HEK293 (cell line): ENCODE measurements at regions not wholly inside any gene's neighbourhood (a gene's known extent, or its start where the extent isn't known, plus 50 kb on each side); places are given as distances from the start of the nearest gene placed in this dataset.

Experiments
- CTCF ChIA-PET: fragments of 350-600 bp; formaldehyde crosslinking; extraction: SDS; loops from one replicate; lab custom pipeline; 2021; ENCODE audit warnings: antibody characterized with exemption; lab: Yijun Ruan, JAX
- POLR2A ChIA-PET: fragments of 300-600 bp; formaldehyde crosslinking; extraction: SDS; loops from one replicate; lab custom pipeline; 2020; ENCODE audit warnings: antibody characterized with exemption, inconsistent platforms; lab: Yijun Ruan, JAX
- H3K27ac ChIP-seq: fragments of 200-500 bp; sonication (Bioruptor generic); 2 replicates; pipeline ENCODE4 v1.5.1; 2014; ENCODE audit warnings: low read depth, low read length, control low read depth, inconsistent platforms; ENCODE audit errors: extremely low read depth
- H3K36me3 ChIP-seq, 2 experiments: fragments of 200-500 bp in 1 of 2; sonication (Bioruptor generic) in 1 of 2; 1 replicate in 1 of 2; 2 replicates in 1 of 2; pipeline ENCODE4 v1.5.1; 2014 to 2017; ENCODE audit warnings: inconsistent platforms in 2 of 2, low read length in 2 of 2; ENCODE audit not compliant: control insufficient read depth in 2 of 2, insufficient read depth in 1 of 2
- H3K4me1 ChIP-seq: fragments of 200-500 bp; sonication (Bioruptor generic); 2 replicates; pipeline ENCODE4 v1.5.1; 2014; ENCODE audit warnings: mild to moderate bottlenecking, low read length, inconsistent platforms; ENCODE audit not compliant: control insufficient read depth, insufficient read depth
- H3K4me3 ChIP-seq: 2 replicates; pipeline ENCODE4 v1.5.1; 2011; ENCODE audit warnings: low read depth, mild to moderate bottlenecking, control low read depth, low read length, moderate library complexity
- H3K9me3 ChIP-seq: fragments of 200-500 bp; sonication (Bioruptor generic); 2 replicates; pipeline ENCODE4 v1.5.1; 2014; ENCODE audit warnings: low read depth, low read length, inconsistent platforms; ENCODE audit not compliant: control insufficient read depth, insufficient read depth
- BCL11B ChIP-seq: fragments of 450-650 bp; formaldehyde crosslinking; IDR thresholded peaks from 2 replicates; pipeline ENCODE4 v1.5.1; 2016; ENCODE audit warnings: low read depth, missing biosample characterization, missing genetic modification characterization
- GFI1B ChIP-seq: fragments of 450-650 bp; formaldehyde crosslinking; IDR thresholded peaks from 2 replicates; pipeline ENCODE4 v1.5.1; 2016; ENCODE audit warnings: missing biosample characterization, missing genetic modification characterization
- GLI2 ChIP-seq: fragments of 450-650 bp; formaldehyde crosslinking; IDR thresholded peaks from 2 replicates; pipeline ENCODE4; 2017; ENCODE audit warnings: missing biosample characterization, missing genetic modification characterization, low read depth, borderline replicate concordance
- HOXD13 ChIP-seq: sonication (generic); formaldehyde crosslinking; IDR thresholded peaks from 2 replicates; pipeline ENCODE4 v1.8.0; 2022; ENCODE audit warnings: missing genetic modification reagents, borderline replicate concordance
- PRDM10 ChIP-seq: fragments of 450-650 bp; formaldehyde crosslinking; IDR thresholded peaks from 2 replicates; pipeline ENCODE4 v1.5.1; 2016; ENCODE audit warnings: missing biosample characterization, missing genetic modification characterization
- SP3 ChIP-seq: fragments of 450-650 bp; formaldehyde crosslinking; IDR thresholded peaks from 2 replicates; pipeline ENCODE4 v1.5.1; 2016; ENCODE audit warnings: missing biosample characterization, missing genetic modification characterization
- TCF7L2 ChIP-seq: IDR thresholded peaks from 2 replicates; pipeline ENCODE4 v1.6.1; 2011; ENCODE audit warnings: low read depth, mild to moderate bottlenecking, inconsistent platforms, low read length, moderate library complexity, borderline replicate concordance
- ZBTB48 ChIP-seq: fragments of 450-650 bp; formaldehyde crosslinking; IDR thresholded peaks from 2 replicates; pipeline ENCODE4 v1.5.1; 2016; ENCODE audit warnings: missing biosample characterization, missing genetic modification characterization
- ZNF10 ChIP-seq: fragments of 450-650 bp; formaldehyde crosslinking; IDR thresholded peaks from 2 replicates; pipeline ENCODE4 v1.5.1; 2017; ENCODE audit warnings: missing biosample characterization, missing genetic modification characterization
- ZNF155 ChIP-seq: fragments of 450-650 bp; formaldehyde crosslinking; IDR thresholded peaks from 2 replicates; pipeline ENCODE4 v1.5.1; 2016; ENCODE audit warnings: missing biosample characterization, missing genetic modification characterization
- ZNF157 ChIP-seq: fragments of 450-650 bp; formaldehyde crosslinking; IDR thresholded peaks from 2 replicates; pipeline ENCODE4 v1.5.1; 2016; ENCODE audit warnings: missing biosample characterization, missing genetic modification characterization
- ZNF214 ChIP-seq: fragments of 450-650 bp; formaldehyde crosslinking; IDR thresholded peaks from 2 replicates; pipeline ENCODE4 v1.5.1; 2017; ENCODE audit warnings: missing biosample characterization, mild to moderate bottlenecking, missing genetic modification characterization, borderline replicate concordance
- ZNF24 ChIP-seq: fragments of 450-650 bp; formaldehyde crosslinking; IDR thresholded peaks from 2 replicates; pipeline ENCODE4 v1.5.1; 2016; ENCODE audit warnings: missing biosample characterization, missing genetic modification characterization
- ZNF302 ChIP-seq: fragments of 450-650 bp; formaldehyde crosslinking; IDR thresholded peaks from 2 replicates; pipeline ENCODE4 v1.5.1; 2016; ENCODE audit warnings: missing biosample characterization, missing genetic modification characterization, low read depth
- ZNF324 ChIP-seq: fragments of 450-650 bp; formaldehyde crosslinking; IDR thresholded peaks from 2 replicates; pipeline ENCODE4 v1.5.1; 2016; ENCODE audit warnings: missing biosample characterization, missing genetic modification characterization
- ZNF366 ChIP-seq: fragments of 450-650 bp; formaldehyde crosslinking; conservative IDR thresholded peaks from 2 replicates; pipeline ENCODE4 v1.5.1; 2016; ENCODE audit warnings: missing biosample characterization, missing genetic modification characterization
- ZNF449 ChIP-seq: fragments of 450-650 bp; formaldehyde crosslinking; IDR thresholded peaks from 2 replicates; pipeline ENCODE4 v1.5.1; 2017; ENCODE audit warnings: missing biosample characterization, mild to moderate bottlenecking, missing genetic modification characterization, moderate library complexity
- ZNF48 ChIP-seq: fragments of 450-650 bp; formaldehyde crosslinking; IDR thresholded peaks from 2 replicates; pipeline ENCODE4 v1.5.1; 2016; ENCODE audit warnings: missing biosample characterization, missing genetic modification characterization
- ZNF510 ChIP-seq: fragments of 450-650 bp; formaldehyde crosslinking; IDR thresholded peaks from 2 replicates; pipeline ENCODE4 v1.5.1; 2018; ENCODE audit warnings: mild to moderate bottlenecking, missing genetic modification characterization, missing biosample characterization; ENCODE audit not compliant: insufficient replicate concordance
- ZNF549 ChIP-seq: fragments of 450-650 bp; IDR thresholded peaks from 2 replicates; pipeline ENCODE4 v1.5.1; 2018; ENCODE audit warnings: missing biosample characterization, missing genetic modification characterization, mild to moderate bottlenecking, inconsistent platforms, moderate library complexity
- ZNF624 ChIP-seq: fragments of 450-650 bp; formaldehyde crosslinking; IDR thresholded peaks from 2 replicates; pipeline ENCODE4 v1.5.1; 2017; ENCODE audit warnings: missing biosample characterization, missing genetic modification characterization
- ZNF639 ChIP-seq: fragments of 450-650 bp; formaldehyde crosslinking; IDR thresholded peaks from 2 replicates; pipeline ENCODE4 v1.5.1; 2016; ENCODE audit warnings: missing biosample characterization, missing genetic modification characterization
- ZNF645 ChIP-seq: fragments of 450-650 bp; formaldehyde crosslinking; IDR thresholded peaks from 2 replicates; pipeline ENCODE4; 2016; ENCODE audit warnings: missing biosample characterization, missing genetic modification characterization
- ZNF664 ChIP-seq: fragments of 450-650 bp; formaldehyde crosslinking; IDR thresholded peaks from 2 replicates; pipeline ENCODE4 v1.5.1; 2016; ENCODE audit warnings: missing biosample characterization, missing genetic modification characterization
- ZNF677 ChIP-seq: fragments of 450-650 bp; IDR thresholded peaks from 2 replicates; pipeline ENCODE4 v1.5.0; 2018; ENCODE audit warnings: missing biosample characterization, mild to moderate bottlenecking, missing genetic modification characterization, moderate library complexity
- ZNF777 ChIP-seq: fragments of 450-650 bp; formaldehyde crosslinking; IDR thresholded peaks from 2 replicates; pipeline ENCODE4 v1.5.1; 2017; ENCODE audit warnings: missing biosample characterization, missing genetic modification characterization, borderline replicate concordance
- ZXDB ChIP-seq: fragments of 450-650 bp; formaldehyde crosslinking; IDR thresholded peaks from 2 replicates; pipeline ENCODE4 v1.5.1; 2016; ENCODE audit warnings: missing biosample characterization, missing genetic modification characterization

- ChIA-PET CTCF (no interaction called here), POLR2A (no interaction called here)
- no peaks in the 10 kb centered on the region for H3K36me3 ChIP-seq
- H3K9me3 ChIP-seq, result no peaks in the 10 kb centered on the region
- H3K4me1 ChIP-seq, result no peaks in the 10 kb centered on the region
- no peak for TF ChIP-seq ZNF449 (tag by site-specific recombination)
- TF ChIP-seq ZNF157 (tag by site-specific recombination), result no peak
- no peak for TF ChIP-seq PRDM10 (tag by site-specific recombination)
- TF ChIP-seq BCL11B (tag by site-specific recombination), result no peak
- TF ChIP-seq ZNF624, result no peak
- no peak for TF ChIP-seq SP3
- no peak for TF ChIP-seq ZNF48 (tag by site-specific recombination)
- TF ChIP-seq ZNF214 (tag by site-specific recombination), result no peak
- TF ChIP-seq ZNF639 (tag by site-specific recombination), result no peak
- no peak for TF ChIP-seq ZNF155 (tag by site-specific recombination)
- TF ChIP-seq GLI2, result no peak
- no peak for TF ChIP-seq ZNF549 (tag by site-specific recombination)
- no peak for TF ChIP-seq ZNF366
- no peak overlapping the region for H3K4me3 ChIP-seq
- no peak overlapping the region for H3K27ac ChIP-seq
These were observed 1563.7 kb upstream of the TENM4 start for GRCh38 chr11:81004576-81004975.

- ChIA-PET POLR2A (no interaction called here), CTCF (interaction anchor here (0.5 kb wide), 1 partner anchor 58 kb away, joined by 3 read pairs; no protein-coding TSS in a partner anchor)
- Histone ChIP-seq H3K27ac (no peak overlapping the region), H3K36me3 (no peaks in the 10 kb centered on the region), H3K4me3 (no peak overlapping the region), H3K9me3 (no peaks in the 10 kb centered on the region), H3K4me1 (no peaks in the 10 kb centered on the region)
- TF ChIP-seq ZXDB (tag by site-specific recombination), result no peak
- TF ChIP-seq ZNF24 (tag by site-specific recombination), result no peak
These were observed 1561.5 kb upstream of the TENM4 start for GRCh38 chr11:81002374-81002773.

- ChIA-PET CTCF (interaction anchor here (0.6 kb wide), 1 partner anchor 87 kb away, joined by 3 read pairs; no protein-coding TSS in a partner anchor), POLR2A (no interaction called here)
- Histone ChIP-seq H3K4me3 (no peak overlapping the region), H3K36me3 (no peaks in the 10 kb centered on the region), H3K9me3 (no peaks in the 10 kb centered on the region), H3K4me1 (no peaks in the 10 kb centered on the region), H3K27ac (no peak overlapping the region)
- TF ChIP-seq TCF7L2 (no peak), ZNF645 (tag by site-specific recombination) (no peak), ZNF155 (tag by site-specific recombination) (no peak), ZNF677 (tag by site-specific recombination) (no peak), ZNF10 (no peak), ZNF324 (tag by site-specific recombination) (no peak), ZBTB48 (tag by site-specific recombination) (no peak), ZNF777 (tag by site-specific recombination) (no peak), ZNF510 (no peak), HOXD13 (no peak), ZNF664 (no peak), ZNF302 (tag by site-specific recombination) (no peak), GFI1B (tag by site-specific recombination) (no peak)
These were observed 1559.9 kb upstream of the TENM4 start for GRCh38 chr11:81000735-81001134.
